ENCODE measurements at regions not wholly inside any gene's neighbourhood (a gene's known extent, or its start where the extent isn't known, plus 50 kb on each side); places are given as distances from the start of the nearest gene placed in this dataset.

DNA sequence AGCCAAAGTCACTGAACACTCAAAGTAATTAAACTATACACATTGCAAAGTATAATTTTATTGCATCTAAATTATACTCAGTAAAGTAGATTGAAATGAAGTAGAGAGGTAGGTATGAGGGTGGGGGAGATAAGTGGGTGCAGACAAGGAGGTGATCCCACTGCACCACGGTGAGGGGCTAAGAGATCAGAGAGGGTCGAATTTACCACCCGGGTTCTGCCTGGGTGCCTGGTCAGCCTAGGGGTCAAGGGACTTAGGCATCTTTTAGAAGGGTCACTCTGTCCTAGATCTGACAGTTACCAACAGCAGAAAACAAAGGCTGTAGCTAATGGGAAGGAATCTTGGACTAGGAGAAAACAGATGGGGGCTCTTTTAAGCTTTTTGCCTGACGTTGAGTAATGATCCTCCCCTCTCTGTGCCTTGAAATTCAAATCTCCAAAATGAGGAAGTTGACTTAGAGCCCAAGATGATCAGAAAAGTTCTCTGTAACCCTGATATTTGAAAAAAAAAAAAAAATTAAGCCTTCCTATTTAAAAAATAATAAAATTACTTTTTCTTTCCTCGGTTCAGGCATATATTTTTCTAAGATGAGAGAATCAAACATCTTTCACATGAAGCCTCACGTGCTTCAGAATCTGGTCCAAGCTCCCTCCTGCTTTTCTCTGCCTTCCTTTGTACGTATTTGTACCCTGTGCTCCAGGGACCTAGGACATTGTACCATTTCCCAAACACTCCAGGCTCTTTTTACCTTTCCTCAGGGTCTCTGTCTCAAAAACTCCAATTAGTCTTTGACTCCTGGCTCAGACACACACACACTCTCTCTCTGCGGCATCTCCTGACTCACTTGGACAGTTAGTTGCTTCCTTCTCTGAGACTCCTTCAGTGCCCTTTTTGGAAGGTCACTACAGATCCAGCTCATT is 353.9 kb downstream of the CYRIA start:
- intact Hi-C loops (cut with DNase I), result no loop called here
- TF ChIP-seq POLR2A (IDR thresholded peaks at IDR 0.05) (no peak), POLR2AphosphoS5 (IDR thresholded peaks at IDR 0.05; ENCODE audit: insufficient read depth in 1 of 2, low read depth in 1 of 2) (no peak)
- TF ChIP-seq, protein P1, sequence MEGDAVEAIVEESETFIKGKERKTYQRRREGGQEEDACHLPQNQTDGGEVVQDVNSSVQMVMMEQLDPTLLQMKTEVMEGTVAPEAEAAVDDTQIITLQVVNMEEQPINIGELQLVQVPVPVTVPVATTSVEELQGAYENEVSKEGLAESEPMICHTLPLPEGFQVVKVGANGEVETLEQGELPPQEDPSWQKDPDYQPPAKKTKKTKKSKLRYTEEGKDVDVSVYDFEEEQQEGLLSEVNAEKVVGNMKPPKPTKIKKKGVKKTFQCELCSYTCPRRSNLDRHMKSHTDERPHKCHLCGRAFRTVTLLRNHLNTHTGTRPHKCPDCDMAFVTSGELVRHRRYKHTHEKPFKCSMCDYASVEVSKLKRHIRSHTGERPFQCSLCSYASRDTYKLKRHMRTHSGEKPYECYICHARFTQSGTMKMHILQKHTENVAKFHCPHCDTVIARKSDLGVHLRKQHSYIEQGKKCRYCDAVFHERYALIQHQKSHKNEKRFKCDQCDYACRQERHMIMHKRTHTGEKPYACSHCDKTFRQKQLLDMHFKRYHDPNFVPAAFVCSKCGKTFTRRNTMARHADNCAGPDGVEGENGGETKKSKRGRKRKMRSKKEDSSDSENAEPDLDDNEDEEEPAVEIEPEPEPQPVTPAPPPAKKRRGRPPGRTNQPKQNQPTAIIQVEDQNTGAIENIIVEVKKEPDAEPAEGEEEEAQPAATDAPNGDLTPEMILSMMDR (IDR thresholded peaks at IDR 0.05), result no peak
- H3K4me3 ChIP-seq, result no peak overlapping the region

DNA sequence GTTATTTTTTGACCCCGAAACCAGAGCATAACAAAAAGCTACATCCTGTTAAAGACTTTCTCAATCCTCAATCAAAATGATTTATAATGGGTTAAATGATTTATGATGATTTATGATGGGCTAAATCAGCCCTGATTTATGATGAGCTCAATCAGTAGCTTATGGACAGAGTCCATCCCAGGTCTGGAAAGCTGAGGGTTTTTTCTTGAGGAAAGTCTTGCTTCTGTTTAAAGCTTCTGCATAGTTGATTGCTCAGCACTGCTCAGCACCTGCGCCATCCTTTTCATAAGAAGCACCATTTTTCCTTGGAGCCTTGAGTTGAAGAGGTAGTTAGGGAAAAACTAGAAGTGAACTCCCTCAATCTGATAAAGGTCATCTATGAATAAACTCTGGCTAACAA is 356.8 kb downstream of the CYRIA start:
- no peaks in the 10 kb centered on the region for H3K4me1 ChIP-seq
- H3K36me3 ChIP-seq, result no peaks in the 10 kb centered on the region
- no peak for TF ChIP-seq POLR2A (IDR thresholded peaks at IDR 0.05)
- no peak for TF ChIP-seq POLR2AphosphoS5 (IDR thresholded peaks at IDR 0.05; ENCODE audit: insufficient read depth in 1 of 2, low read depth in 1 of 2)
- TF ChIP-seq, protein P1 (IDR thresholded peaks at IDR 0.05), result no peak
- no peak for DNase-seq (ENCODE audit: extremely low spot score in 2 of 2)
- no peaks in the 10 kb centered on the region for H3K27me3 ChIP-seq
- intact Hi-C loops (cut with DNase I), result no loop called here
- H3K27ac ChIP-seq, result no peak overlapping the region
- H3K4me3 ChIP-seq, result no peak overlapping the region
- H3K9me3 ChIP-seq, result no peaks in the 10 kb centered on the region

More for the DNA sequence above, 353.9 kb downstream of the CYRIA start:
- Histone ChIP-seq H3K36me3 (no peaks in the 10 kb centered on the region), H3K27me3 (no peaks in the 10 kb centered on the region), H3K4me1 (no peaks in the 10 kb centered on the region), H3K27ac (no peak overlapping the region), H3K9me3 (no peaks in the 10 kb centered on the region)
- no peak for DNase-seq (ENCODE audit: extremely low spot score in 2 of 2)

DNA sequence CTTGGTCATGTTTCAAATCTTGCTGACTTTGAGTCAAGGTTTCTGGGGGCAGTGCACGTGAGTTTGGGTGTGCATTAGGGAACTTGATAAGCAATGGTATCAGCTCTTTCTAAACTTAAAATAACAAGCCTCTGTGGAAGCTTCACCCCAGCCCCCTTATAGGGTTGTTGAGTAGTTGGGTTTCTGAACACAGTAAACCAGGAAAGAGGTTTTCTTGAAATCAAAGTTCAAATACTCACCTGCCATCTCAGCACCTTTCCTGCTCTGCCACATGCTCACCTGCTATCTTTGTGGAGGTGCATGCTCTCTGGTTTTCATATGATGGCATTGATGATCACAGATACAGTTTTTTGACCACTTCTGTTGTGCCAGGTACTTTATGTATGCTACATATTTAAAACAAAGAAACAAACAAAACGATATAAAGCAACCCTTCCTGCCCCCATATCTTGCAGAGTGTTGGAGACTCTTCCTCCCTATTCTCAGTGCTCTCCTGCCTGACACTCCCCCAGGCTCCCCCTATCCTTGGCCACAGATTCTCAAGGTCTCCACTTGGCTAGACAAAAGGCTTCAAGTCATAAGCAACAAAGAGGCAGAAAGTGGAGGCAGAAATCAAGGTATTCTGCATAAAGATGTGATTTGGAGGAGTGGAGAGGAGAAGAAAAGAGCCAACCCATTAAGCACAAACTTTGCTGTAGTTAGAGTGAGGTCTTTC is 360.6 kb downstream of the CYRIA start:
- H3K4me3 ChIP-seq, result no peak overlapping the region
- no peak overlapping the region for H3K27ac ChIP-seq
- no peaks in the 10 kb centered on the region for H3K36me3 ChIP-seq
- no peaks in the 10 kb centered on the region for H3K9me3 ChIP-seq
- no peak for DNase-seq (ENCODE audit: extremely low spot score in 2 of 2)
- intact Hi-C loops (cut with DNase I), result no loop called here
- TF ChIP-seq POLR2A (IDR thresholded peaks at IDR 0.05) (no peak), POLR2AphosphoS5 (IDR thresholded peaks at IDR 0.05; ENCODE audit: insufficient read depth in 1 of 2, low read depth in 1 of 2) (no peak)
- TF ChIP-seq, protein P1 (IDR thresholded peaks at IDR 0.05), result no peak
- H3K27me3 ChIP-seq, result no peaks in the 10 kb centered on the region
- H3K4me1 ChIP-seq, result no peaks in the 10 kb centered on the region

DNA sequence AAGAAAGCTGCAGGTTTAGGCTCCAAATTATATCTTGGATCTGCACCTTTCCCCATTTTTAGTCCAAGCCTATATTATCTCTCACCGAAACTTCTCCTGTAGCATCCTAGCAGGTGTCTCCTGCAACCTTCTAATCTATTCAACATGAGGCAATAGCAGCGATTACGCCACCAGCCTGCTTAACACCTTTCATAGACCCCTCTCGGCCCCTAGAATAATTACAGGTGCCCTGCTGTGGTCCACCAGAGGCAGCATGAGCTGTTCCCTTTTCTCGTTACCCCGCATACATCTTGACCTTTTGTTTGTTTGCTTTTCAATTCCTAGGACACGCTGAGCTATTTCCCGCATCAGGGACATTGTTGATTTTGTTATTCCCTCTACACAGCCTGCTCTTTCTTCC is 361.9 kb downstream of the CYRIA start:
- Histone ChIP-seq H3K4me3 (no peak overlapping the region), H3K27ac (no peak overlapping the region), H3K4me1 (no peaks in the 10 kb centered on the region), H3K9me3 (no peaks in the 10 kb centered on the region), H3K36me3 (no peaks in the 10 kb centered on the region), H3K27me3 (no peaks in the 10 kb centered on the region)
- no peak for DNase-seq (ENCODE audit: extremely low spot score in 2 of 2)
- intact Hi-C loops (cut with DNase I), result no loop called here
- TF ChIP-seq, protein P1 (IDR thresholded peaks at IDR 0.05), result no peak
- TF ChIP-seq POLR2A (IDR thresholded peaks at IDR 0.05) (no peak), POLR2AphosphoS5 (IDR thresholded peaks at IDR 0.05; ENCODE audit: insufficient read depth in 1 of 2, low read depth in 1 of 2) (no peak)

DNA sequence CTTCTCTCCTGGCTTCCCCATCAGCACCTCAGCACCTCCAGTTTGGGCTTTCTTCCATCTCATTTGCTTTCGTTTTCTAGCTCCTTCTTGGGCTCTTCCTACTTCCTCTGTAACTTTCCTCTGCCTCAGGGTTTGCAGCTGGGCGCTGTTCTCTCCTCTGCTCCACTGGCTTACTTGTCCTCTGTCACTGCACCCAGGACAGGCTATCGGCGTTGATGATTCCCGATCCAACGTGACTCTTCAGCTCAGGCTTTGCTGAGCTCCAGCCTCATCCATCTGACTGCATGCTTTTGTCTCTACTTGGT is 362.4 kb downstream of the CYRIA start:
- H3K36me3 ChIP-seq, result no peaks in the 10 kb centered on the region
- H3K27me3 ChIP-seq, result no peaks in the 10 kb centered on the region
- H3K4me3 ChIP-seq, result no peak overlapping the region
- no peak for TF ChIP-seq POLR2A (IDR thresholded peaks at IDR 0.05)
- no peak for TF ChIP-seq POLR2AphosphoS5 (IDR thresholded peaks at IDR 0.05; ENCODE audit: insufficient read depth in 1 of 2, low read depth in 1 of 2)
- TF ChIP-seq, protein P1 (IDR thresholded peaks at IDR 0.05), result no peak
- no peak for DNase-seq (ENCODE audit: extremely low spot score in 2 of 2)
- H3K4me1 ChIP-seq, result no peaks in the 10 kb centered on the region
- no peaks in the 10 kb centered on the region for H3K9me3 ChIP-seq
- H3K27ac ChIP-seq, result no peak overlapping the region
- intact Hi-C loops (cut with DNase I), result no loop called here
